NK-92 treated with Interleukin-12 subunit alpha and Interleukin-12 subunit beta, amount 100 ng/mL, for 24 hours (cell line): ENCODE measurements at regions not wholly inside any gene's neighbourhood (a gene's known extent, or its start where the extent isn't known, plus 50 kb on each side); places are given as distances from the start of the nearest gene placed in this dataset.
A peak's percentile ranks its signal among the peaks of the same experiment; 100 is the strongest.

Experiments used
- DNase-seq: peaks from one replicate; lab custom pipeline; 2025; lab: John Stamatoyannopoulos, UW

- DNase-seq, result no peak
Measured at GRCh38 chr19:29013325-29013724, 199.6 kb downstream of the UQCRFS1 start.

DNA sequence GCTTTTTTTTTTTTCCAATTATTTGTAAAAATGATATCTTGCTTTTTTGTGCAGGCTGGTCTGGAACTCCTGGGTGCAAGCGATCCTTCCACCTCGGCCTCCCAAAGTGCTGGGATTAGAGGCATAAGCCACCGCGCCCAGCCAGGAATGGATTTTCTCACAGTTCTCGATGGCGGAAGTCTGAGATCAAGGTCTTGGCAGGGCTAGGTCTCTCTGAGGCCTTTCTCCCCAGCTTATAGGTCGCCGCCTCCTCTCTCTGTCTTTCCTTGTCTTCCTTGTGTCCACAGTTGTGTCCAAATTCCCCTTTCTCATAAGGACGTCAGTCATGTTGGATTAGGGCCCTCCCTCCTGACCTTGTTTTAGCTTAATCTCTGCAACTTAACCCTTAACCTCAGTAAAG, 200.5 kb downstream of the UQCRFS1 start:
- no peak for DNase-seq

DNA sequence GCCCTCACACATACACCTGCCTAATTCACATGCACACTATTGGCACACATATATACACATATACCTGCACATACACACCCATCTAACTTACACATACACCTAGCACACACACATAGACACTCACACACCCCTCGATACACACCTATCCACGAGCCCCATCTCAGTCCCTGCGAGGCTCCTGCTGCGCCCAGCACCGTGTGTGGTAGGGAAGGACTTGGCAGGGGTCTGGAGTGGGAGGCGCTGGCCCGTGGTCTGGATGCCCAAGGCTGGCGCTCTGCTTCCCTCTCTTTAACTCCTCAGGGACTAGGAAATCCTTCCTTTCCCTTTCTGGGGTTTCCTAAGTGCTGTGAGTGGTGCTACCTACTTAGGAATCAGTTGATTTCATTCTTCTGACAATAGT, 202.7 kb downstream of the UQCRFS1 start:
- DNase-seq, result no peak

DNA sequence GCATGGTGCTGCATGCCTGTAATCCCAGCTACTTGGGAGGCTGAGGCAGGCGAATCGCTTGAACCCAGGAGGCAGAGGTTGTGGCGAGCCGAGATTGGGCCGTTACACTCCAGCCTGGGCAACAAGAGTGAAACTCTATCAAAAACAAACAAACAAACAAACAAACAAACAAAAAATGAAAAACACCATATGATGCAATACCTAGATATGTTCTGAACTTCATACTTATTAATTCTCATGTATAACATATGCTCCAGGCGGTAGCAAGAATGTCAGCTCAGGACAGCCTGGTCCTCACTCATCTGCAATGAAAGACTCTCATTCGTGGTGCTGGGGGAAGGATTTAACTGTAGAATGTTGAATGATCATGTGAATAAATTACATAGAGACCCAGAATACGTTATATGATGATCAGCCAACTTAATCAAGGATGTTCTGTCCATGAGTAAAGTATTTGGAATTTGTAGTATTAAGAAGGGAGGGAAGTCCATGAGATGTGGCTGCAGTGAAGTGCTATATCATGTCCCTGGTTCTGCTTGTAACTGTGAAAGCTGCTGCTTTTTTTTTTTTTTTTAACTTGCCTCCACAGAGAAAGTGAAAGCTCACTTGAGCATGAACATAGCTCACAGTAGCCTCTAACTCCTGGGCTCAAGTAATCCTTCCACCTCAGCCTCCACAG, 206.8 kb downstream of the UQCRFS1 start:
- no peak for DNase-seq

GRCh38 chr19:29004796-29005195, 208.2 kb downstream of the UQCRFS1 start:
- DNase-seq, result no peak

- no peak for DNase-seq
Measured at GRCh38 chr19:29003641-29004409, 209.1 kb downstream of the UQCRFS1 start.

DNA sequence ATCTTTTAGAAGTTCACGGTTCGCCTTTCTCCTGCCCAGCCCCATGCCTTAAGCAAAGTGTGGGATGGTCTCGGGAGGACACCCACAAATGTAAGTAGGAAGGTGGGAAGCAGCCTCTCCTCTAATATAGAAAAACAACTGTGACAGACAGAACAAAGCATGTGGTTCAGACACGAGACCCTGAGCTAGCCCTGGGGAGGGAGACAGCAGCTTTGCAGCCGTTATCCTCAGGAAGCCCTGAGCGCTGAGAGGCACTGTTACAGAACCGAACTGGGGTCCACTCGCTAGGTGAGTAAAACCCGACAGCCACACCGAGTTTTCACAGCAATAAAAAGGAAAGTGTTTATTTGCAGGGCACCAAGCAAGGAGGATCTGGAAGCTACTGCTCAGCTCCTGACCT, 210.6 kb downstream of the UQCRFS1 start:
- no peak for DNase-seq

GRCh38 chr19:29001597-29002245, 211.2 kb downstream of the UQCRFS1 start:
- no peak for DNase-seq

DNA sequence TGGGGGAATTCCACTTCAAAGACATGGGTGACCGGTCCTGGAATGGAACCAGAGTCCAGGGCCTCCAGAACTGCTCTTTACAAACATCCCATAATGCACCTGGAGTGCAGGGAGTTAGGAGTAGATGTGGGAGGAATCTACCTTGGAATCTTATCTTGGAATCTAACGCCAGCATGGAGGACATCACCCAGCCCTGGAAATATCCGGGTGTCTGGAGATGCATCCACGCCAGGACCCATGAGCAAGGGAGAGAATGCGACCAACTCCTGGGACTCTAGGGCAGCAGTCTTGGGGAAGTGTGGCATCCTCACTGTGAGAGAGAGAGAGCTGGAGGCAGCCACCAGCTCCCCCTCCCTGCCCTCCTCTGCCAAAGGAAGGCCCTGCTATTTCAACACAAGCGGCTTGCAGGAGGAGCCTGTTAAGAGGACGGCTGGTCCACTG, 211.8 kb downstream of the UQCRFS1 start:
- no peak for DNase-seq

DNA sequence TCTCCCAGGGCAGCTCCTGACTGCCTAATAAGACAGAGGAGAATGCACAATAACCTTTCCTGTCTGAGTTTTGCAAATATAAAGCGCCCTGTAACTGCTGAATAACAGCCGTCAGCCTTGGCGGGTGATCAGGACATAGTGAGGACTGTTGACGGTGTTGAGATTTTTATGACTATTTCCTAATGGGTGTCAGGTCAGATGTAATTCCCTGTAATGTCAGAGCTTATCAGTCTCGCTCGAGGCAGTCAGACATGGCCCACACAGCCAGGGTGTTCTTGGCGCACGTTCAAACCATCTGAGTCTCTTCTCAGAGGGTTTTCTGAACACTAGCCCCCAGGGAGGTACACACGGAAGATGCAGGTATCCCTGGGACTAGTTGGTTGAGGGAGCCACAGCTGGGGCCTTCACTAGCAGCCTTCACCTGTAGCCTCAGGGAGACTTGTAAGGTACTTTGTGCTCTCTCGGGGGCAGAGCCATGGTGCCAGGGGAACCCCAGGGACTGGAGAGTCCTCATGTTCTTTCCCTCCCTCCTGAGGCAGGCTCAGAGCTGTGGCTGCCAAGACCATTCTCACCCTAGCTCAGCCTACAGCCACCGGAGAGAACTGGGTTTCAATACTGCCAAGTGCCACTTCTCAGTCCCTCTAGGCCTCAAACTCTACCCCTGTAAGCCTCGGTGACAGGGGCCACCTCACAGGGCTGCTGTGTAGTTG, 213.1 kb downstream of the UQCRFS1 start:
- no peak for DNase-seq

- DNase-seq, result no peak
Measured at GRCh38 chr19:28998974-28999373, 214.0 kb downstream of the UQCRFS1 start.

- DNase-seq, result peak; percentile 52
Measured at GRCh38 chr19:28997866-28998265, 215.1 kb downstream of the UQCRFS1 start.

- no peak for DNase-seq
Measured at GRCh38 chr19:28990522-28990921, 222.4 kb downstream of the UQCRFS1 start.

DNA sequence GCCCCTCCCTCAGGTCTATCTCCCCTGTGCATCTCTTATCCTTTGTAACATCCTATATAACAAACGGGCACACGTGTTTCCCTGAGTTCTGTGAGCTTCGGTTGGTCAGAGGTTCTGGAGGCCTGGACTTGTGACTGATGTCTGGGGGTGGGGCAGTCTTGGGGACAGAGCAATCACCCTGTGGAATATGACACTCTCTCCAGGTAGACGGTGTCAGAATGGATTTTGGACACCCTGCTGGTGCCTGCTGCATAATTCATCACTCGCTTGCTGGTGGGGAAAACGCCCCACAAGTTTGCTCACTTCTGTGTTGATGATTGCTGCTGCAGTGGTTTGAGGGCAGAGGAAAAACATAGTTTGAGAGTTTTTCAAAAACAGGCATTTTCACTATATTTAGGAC, 223.2 kb downstream of the UQCRFS1 start:
- DNase-seq, result no peak

- no peak for DNase-seq
Measured at GRCh38 chr19:28988066-28988465, 224.9 kb downstream of the UQCRFS1 start.

- DNase-seq, result no peak
Measured at GRCh38 chr19:28987177-28987576, 225.8 kb downstream of the UQCRFS1 start.

DNA sequence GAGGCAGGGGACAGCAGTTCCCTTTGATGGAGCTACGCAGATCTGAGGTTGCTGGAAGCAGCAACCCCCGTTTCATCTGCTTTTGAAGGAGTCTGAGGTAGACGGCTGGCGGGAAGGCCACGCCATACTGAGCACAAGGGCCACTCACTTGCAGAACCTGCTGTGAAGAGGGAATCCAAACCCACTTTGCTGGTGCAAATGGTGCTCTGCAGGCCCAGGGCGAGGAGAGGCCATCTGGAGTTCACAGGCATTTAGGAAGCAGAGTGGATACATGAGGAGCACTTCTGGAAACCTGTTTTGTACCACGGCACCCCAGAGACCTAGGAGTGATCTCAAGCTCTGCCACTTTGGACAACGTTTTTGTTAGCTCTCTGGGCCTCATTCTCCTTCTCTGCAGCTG, 227.8 kb downstream of the UQCRFS1 start:
- DNase-seq, result no peak

- DNase-seq, result no peak
Measured at GRCh38 chr19:28984315-28984714, 228.6 kb downstream of the UQCRFS1 start.

GRCh38 chr19:28983430-28983829, 229.5 kb downstream of the UQCRFS1 start:
- no peak for DNase-seq

- no peak for DNase-seq
Measured at GRCh38 chr19:28981994-28982393, 231.0 kb downstream of the UQCRFS1 start.

- no peak for DNase-seq
Measured at GRCh38 chr19:28981518-28981917, 231.4 kb downstream of the UQCRFS1 start.

DNA sequence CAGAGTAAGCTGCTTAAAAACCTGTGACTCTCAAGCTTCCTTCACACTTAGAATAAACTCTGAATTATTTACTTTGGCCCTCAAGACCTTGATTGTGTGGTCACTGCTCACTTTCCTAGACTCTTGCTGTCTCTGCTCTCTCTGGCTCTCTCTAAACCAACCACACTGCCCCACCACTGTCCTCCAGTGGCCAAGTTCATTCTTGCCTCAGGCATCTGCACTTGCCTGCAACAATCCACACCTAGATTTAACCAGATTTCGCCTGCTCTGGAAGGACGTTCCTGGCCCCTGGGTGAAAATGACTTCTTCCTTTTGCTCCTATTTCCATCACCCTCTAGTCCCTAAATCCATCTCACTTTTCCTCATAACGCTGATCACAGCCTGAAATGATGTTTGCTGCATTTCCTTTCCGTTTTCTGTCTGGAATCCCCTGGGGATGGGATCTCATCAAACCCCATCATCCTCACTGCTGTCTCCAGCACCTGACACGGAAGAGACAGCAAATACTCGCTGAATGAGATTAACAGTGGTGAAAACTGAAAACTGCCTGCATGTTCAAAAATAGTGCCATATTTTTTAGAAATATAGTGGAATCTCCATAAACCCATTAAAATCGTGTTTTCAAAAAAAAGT, 232.6 kb downstream of the UQCRFS1 start:
- no peak for DNase-seq
